ENCODE measurements at regions not wholly inside any gene's neighbourhood (a gene's known extent, or its start where the extent isn't known, plus 50 kb on each side); places are given as distances from the start of the nearest gene placed in this dataset.

- TF ChIP-seq AEBP2 (tag by site-specific recombination; IDR thresholded peaks at IDR 0.05; ENCODE audit: borderline replicate concordance) (no peak), ZNF140 (tag by site-specific recombination; IDR thresholded peaks at IDR 0.05) (no peak), PRDM1 (tag by site-specific recombination; IDR thresholded peaks at IDR 0.05) (no peak), PRDM2 (tag by site-specific recombination; IDR thresholded peaks at IDR 0.05; ENCODE audit: borderline replicate concordance) (no peak), ZBTB20 (tag by site-specific recombination; IDR thresholded peaks at IDR 0.05) (no peak)
Observed at GRCh38 chr2:204157684-204158083, 221.1 kb downstream of the ICOS start (continued).

GRCh38 chr2:204159526-204159925, 223.0 kb downstream of the ICOS start:
- TF ChIP-seq EGR2 (tag by site-specific recombination; IDR thresholded peaks at IDR 0.05; ENCODE audit: low read depth) (no peak), ZSCAN16 (tag by site-specific recombination; IDR thresholded peaks at IDR 0.05) (no peak), ZSCAN5A (tag by site-specific recombination; IDR thresholded peaks at IDR 0.05) (no peak), ZNF791 (tag by site-specific recombination; IDR thresholded peaks at IDR 0.05) (no peak), PRDM1 (tag by site-specific recombination; IDR thresholded peaks at IDR 0.05) (no peak), ZNF350 (tag by site-specific recombination; IDR thresholded peaks at IDR 0.05) (no peak), HOXC10 (CRISPR knock-in tag; IDR thresholded peaks at IDR 0.05) (no peak), ZFHX2 (tag by site-specific recombination; conservative IDR thresholded peaks at IDR 0.05) (no peak), ZEB2 (tag by site-specific recombination; IDR thresholded peaks at IDR 0.05) (no peak), ZNF311 (tag by site-specific recombination; IDR thresholded peaks at IDR 0.05; ENCODE audit: borderline replicate concordance) (no peak), PBX3 (CRISPR knock-in tag; IDR thresholded peaks at IDR 0.05) (no peak), ZSCAN18 (tag by site-specific recombination; IDR thresholded peaks at IDR 0.05) (no peak)
- ChIA-PET POLR2A (no interaction called here), CTCF (interaction anchor here (0.5 to 3.8 kb wide), 4 partner anchors 12 to 236 kb away, joined by 3 to 10 read pairs (median 4); no protein-coding TSS in a partner anchor)
- Histone ChIP-seq H3K27ac (ENCODE audit: extremely low read depth, low read depth, low read length) (no peak overlapping the region), H3K4me3 (ENCODE audit: low read depth, low read length) (no peak overlapping the region), H3K36me3 (ENCODE audit: control insufficient read depth in 2 of 2, insufficient read depth in 1 of 2, low read length in 2 of 2) (no peaks in the 10 kb centered on the region), H3K9me3 (ENCODE audit: control insufficient read depth, insufficient read depth, low read depth, low read length) (no peaks in the 10 kb centered on the region), H3K4me1 (ENCODE audit: control insufficient read depth, insufficient read depth, low read length) (no peaks in the 10 kb centered on the region)

Data from HEK293 (cell line).